ENCODE measurements at regions not wholly inside any gene's neighbourhood (a gene's known extent, or its start where the extent isn't known, plus 50 kb on each side); places are given as distances from the start of the nearest gene placed in this dataset.

GRCh38 chr1:82625537-82625936 lies 824.8 kb downstream of the ADGRL2 start:
- no peak for TF ChIP-seq CTCF (IDR thresholded peaks at IDR 0.05; ENCODE audit: low read depth, low read length)
- no peak overlapping the region for H3K27ac ChIP-seq
- H3K4me1 ChIP-seq (ENCODE audit: low read depth) = no peaks in the 10 kb centered on the region
- no peaks in the 10 kb centered on the region for H3K36me3 ChIP-seq
- H3K4me3 ChIP-seq = no peak overlapping the region
- no peak for DNase-seq (ENCODE audit: low read depth in 1 of 2, low spot score in 1 of 2)
- no peaks in the 10 kb centered on the region for H3K27me3 ChIP-seq
- peaks cover 3% of the 10 kb centered on the region for H3K9me3 ChIP-seq (ENCODE audit: low read depth)

DNA sequence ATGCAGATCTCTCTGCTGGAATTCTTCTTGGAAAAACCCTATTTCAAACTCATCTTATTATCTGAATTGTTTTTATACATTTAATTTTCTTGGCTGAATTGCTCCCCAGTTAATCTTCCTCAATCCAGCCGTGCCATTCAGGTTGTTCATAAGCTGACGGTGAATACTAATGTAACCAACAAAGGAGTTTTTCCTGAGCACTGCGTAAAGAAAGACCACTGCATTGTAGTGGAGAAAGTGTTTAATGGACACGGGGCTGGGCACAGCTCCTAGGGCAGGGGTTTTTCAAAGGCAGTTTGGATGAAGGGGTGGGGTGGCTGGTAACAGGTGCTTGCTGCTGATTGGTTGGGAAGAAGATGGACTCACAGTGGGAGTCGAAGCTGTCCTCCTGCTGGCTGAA lies 820.3 kb downstream of the ADGRL2 start:
- no peaks in the 10 kb centered on the region for H3K36me3 ChIP-seq
- DNase-seq (ENCODE audit: low read depth in 1 of 2, low spot score in 1 of 2) = no peak
- TF ChIP-seq CTCF (IDR thresholded peaks at IDR 0.05; ENCODE audit: low read depth, low read length) = no peak
- no peak overlapping the region for H3K4me3 ChIP-seq
- no peak overlapping the region for H3K27ac ChIP-seq
- H3K9me3 ChIP-seq (ENCODE audit: low read depth) = peaks cover 3% of the 10 kb centered on the region
- H3K27me3 ChIP-seq = no peaks in the 10 kb centered on the region
- H3K4me1 ChIP-seq (ENCODE audit: low read depth) = no peaks in the 10 kb centered on the region

DNA sequence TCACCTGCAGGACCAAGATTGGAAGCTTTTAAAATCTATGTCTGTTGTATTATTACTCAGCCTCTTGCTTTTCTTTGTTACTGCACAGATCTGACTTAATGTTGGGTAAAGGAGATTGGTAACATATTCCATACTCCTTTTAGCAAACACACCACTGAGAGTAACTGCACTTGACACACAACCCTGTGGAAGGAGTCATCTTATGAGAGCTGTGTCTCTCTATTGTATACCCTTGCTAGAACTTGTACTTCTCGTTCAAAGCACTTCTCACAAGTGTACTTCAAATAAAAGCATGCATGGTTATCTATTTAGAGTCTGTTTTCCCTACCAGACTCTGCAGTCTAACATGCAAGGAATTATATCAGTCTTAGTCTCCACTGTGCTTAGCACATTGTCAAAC lies 813.4 kb downstream of the ADGRL2 start:
- H3K4me3 ChIP-seq = no peak overlapping the region
- no peaks in the 10 kb centered on the region for H3K4me1 ChIP-seq (ENCODE audit: low read depth)
- no peak overlapping the region for H3K27ac ChIP-seq
- peak in 1 of 2 donors; percentile 49 for DNase-seq (ENCODE audit: low read depth in 1 of 2, low spot score in 1 of 2)
- no peaks in the 10 kb centered on the region for H3K27me3 ChIP-seq
- no peaks in the 10 kb centered on the region for H3K9me3 ChIP-seq (ENCODE audit: low read depth)
- TF ChIP-seq CTCF (IDR thresholded peaks at IDR 0.05; ENCODE audit: low read depth, low read length) = no peak
- H3K36me3 ChIP-seq = no peaks in the 10 kb centered on the region

DNA sequence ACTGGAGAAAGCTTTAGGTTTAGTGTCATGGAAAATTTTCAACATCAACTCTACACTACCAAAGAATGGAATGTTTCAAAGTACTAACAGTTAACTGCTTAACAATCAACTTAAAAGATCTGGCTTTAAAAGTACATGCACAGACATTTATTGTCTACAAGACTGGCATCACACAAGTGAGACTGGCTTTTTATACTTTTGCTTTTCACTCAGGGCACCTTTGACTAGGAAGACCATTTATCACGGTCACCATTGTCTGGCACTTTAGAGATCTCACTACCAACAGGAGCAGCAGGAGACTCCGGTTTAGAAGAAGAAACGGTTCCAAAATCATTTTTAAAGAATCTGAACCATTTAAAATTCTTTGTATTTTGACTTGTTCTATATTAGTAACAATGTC lies 812.3 kb downstream of the ADGRL2 start:
- Histone ChIP-seq H3K27me3 (no peaks in the 10 kb centered on the region), H3K4me3 (no peak overlapping the region), H3K36me3 (no peaks in the 10 kb centered on the region), H3K4me1 (ENCODE audit: low read depth) (no peaks in the 10 kb centered on the region), H3K9me3 (ENCODE audit: low read depth) (no peaks in the 10 kb centered on the region), H3K27ac (no peak overlapping the region)
- no peak for TF ChIP-seq CTCF (IDR thresholded peaks at IDR 0.05; ENCODE audit: low read depth, low read length)
- no peak for DNase-seq (ENCODE audit: low read depth in 1 of 2, low spot score in 1 of 2)

GRCh38 chr1:82606546-82606945 lies 805.8 kb downstream of the ADGRL2 start:
- no peak for DNase-seq (ENCODE audit: low read depth in 1 of 2, low spot score in 1 of 2)
- H3K36me3 ChIP-seq = no peaks in the 10 kb centered on the region
- H3K9me3 ChIP-seq (ENCODE audit: low read depth) = no peaks in the 10 kb centered on the region
- H3K4me3 ChIP-seq = no peak overlapping the region
- H3K27ac ChIP-seq = no peak overlapping the region
- no peak for TF ChIP-seq CTCF (IDR thresholded peaks at IDR 0.05; ENCODE audit: low read depth, low read length)
- H3K4me1 ChIP-seq (ENCODE audit: low read depth) = no peaks in the 10 kb centered on the region
- peaks cover 3% of the 10 kb centered on the region for H3K27me3 ChIP-seq

- no peaks in the 10 kb centered on the region for H3K4me1 ChIP-seq (ENCODE audit: low read depth)
- no peak for TF ChIP-seq CTCF (IDR thresholded peaks at IDR 0.05; ENCODE audit: low read depth, low read length)
- peaks cover 3% of the 10 kb centered on the region for H3K27me3 ChIP-seq
- no peak overlapping the region for H3K4me3 ChIP-seq
- H3K27ac ChIP-seq = no peak overlapping the region
- no peaks in the 10 kb centered on the region for H3K9me3 ChIP-seq (ENCODE audit: low read depth)
- no peaks in the 10 kb centered on the region for H3K36me3 ChIP-seq
- DNase-seq (ENCODE audit: low read depth in 1 of 2, low spot score in 1 of 2) = peak in 1 of 2 donors; percentile 55
Measured at GRCh38 chr1:82604524-82604923, 803.8 kb downstream of the ADGRL2 start.
